HG03280 (cell line): ENCODE measurements at regions not wholly inside any gene's neighbourhood (a gene's known extent, or its start where the extent isn't known, plus 50 kb on each side); places are given as distances from the start of the nearest gene placed in this dataset.
"Not testable (repeated sequence)": the region's sequence is repeated elsewhere in the genome, so short reads cannot be mapped to it uniquely, and the experiment has no call there.

Experiments
- ATAC-seq: cut with Tn5 transposase; IDR thresholded peaks from one replicate; pipeline ENCODE4 v1.9.1; 2021; ENCODE audit warnings: mild to moderate bottlenecking, moderate library complexity; ENCODE audit not compliant: unreplicated experiment

DNA sequence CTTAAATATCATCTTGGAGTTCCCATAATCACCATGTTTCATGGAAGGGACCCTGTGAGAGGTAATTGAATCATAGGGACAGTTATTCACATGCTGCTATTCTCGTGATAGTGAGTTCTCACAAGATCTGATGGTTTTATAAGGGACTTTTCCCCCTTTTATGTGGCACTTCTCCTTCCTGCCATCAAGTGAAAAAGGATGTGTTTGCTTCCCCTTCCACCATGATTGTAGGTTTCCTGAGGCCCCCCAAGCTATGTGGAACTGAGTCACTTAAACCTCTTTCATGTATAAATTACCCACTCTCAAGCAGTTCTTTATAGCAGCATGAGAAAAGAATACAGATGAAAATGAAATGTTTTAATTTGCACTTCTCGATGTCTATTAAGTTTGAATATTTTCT is 112.0 kb downstream of the ZNF648 start:
- no peak for ATAC-seq

DNA sequence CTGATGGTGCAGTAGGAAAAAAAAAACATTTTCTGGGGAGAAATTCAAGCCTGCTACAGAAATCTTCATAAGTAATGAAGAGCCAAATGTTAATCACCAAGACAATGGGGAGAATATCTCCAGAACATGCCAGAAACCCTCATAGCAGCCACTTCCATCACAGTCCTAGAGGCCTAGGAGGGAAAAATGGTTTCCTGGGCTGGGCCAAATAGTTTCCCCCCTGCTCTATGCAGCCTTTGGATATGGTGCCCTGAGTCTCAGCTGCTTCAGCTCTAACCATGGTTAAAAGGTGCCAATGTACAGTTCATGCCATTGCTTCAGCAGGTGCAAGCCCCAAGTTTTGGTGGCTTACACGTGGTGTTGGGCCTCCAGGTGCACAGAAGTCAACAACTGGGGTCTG is 113.1 kb downstream of the ZNF648 start:
- no peak for ATAC-seq

DNA sequence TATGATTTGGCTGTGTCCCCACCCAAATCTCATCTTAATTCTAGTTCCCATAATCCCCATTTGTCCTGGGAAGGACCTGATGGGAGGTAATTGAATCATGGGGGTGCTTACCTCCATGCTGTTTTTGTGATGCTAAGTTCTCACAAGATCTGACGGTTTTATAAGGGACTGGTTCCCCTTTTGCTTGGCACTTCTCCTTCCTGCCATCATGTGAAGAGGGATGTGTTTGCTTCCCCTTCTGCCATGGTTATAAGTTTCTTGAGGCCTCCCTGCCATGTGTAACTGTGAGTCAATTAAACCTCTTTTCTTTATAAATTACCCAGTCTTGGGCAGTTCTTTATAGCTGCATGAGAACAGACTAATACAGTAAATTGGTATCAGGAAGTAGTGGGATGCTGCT is 114.1 kb downstream of the ZNF648 start:
- ATAC-seq: no peak

DNA sequence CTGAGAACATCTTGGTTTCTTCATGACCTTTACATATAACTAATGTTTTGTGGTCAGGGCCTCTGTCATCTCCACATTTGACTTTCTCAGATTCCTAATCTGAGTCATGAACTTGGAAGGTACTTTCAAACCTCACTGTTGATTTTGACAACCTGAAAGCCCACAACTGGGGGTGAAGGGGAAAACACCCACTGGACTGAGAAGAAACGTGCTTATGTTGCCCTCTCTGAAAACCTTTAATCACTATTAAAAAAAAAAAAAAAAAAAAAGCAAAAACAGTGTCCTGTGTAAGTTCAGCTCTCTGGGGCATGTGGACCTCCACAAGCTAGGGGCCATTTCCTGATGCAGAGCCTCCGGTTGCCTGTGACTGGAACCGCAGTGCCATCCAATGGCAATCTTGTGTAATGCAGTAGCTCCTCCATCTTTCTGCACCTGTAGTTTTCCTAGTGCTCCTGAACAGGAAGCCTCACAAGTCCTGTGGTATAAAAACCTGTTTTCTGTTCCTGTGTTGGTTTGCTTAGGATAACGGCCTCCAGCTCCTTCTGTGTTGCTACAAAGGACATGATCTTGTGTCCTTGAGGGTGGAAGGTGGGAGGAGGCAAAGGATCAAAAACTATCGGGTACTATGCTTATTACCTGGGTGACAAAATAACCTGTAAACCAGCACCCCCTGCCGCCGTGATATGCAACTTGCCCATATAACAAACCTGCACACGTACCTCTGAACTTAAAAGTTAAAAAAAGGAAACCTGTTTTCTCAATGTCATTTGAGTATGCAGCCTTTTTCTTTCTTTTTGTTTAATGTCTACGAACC is 124.5 kb downstream of the ZNF648 start:
- peak; percentile 91 for ATAC-seq

DNA sequence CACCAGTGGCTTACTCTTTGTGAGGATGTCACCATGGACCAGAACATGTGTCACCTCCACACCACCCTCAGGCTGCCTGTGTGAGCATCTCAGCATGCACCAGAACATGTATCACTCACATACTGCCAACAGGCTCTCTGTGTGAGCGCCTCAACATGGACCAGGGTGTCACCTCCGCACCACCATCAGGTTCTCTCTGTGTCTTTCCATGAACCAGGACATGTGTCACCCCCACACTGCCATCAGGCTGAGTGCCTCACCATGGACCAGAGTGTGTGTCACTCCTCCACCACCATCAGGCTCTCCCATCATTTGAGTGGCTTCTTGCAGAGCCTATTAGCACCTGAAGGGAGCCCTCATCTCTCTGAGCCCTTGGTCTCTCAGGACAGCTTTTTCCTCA is 125.2 kb downstream of the ZNF648 start:
- peak; percentile 27 for ATAC-seq

DNA sequence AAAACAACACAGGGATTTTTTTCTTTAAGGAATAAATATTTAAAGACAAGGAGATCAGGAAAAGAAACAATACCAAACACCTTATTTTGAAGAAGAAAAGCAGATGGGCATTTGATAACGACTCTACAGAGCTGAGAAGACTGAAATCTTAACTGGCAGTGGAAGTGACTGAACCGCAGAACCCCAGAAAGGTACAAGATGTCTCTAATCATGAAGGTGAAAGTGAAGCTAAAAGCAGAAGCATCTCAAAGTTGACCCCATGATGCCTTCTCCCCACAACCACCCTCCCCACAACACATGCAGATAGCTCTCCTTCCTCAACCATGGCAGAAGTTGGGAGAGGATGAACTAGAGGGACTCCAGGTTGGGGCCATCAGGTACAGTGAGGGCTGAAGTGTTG is 129.6 kb downstream of the ZNF648 start:
- ATAC-seq: no peak

DNA sequence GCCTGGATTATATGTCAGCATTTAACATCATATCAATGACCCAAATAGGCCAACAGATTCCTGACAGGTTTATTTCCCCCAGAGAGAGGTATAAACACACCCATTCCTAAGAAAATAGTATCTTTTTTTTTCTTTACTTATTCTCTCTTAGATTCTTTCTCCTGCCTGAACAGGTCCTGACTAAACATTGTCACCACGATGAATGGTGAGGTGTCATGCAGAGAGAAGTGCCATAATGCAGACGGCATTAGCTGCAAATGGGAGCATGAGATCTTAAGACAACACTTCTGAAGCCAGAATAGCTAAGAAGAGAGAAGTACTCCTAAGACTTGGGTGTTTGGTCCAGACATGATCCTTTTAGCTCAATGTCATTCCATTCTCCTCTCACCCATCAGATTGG is 131.3 kb downstream of the ZNF648 start:
- ATAC-seq: no peak

DNA sequence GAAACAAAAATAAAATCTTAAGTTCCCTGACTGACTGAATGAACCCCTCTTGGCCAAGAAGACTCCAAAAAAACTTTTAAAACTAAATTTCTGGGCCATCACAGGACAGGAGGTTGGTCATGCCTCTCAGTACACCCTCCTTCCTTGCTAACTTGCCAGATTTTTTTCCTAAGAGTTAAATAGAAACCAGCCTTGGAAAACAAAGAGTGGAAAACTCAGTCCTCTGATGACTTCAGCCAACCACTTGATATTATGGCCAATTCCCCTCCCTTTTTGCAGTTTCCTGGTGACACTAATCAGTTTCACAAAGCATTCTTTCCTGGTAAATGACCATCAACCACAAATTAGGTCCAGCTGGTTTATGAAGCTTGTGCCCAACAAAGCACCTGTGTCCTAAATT is 134.8 kb downstream of the ZNF648 start:
- ATAC-seq: no peak

DNA sequence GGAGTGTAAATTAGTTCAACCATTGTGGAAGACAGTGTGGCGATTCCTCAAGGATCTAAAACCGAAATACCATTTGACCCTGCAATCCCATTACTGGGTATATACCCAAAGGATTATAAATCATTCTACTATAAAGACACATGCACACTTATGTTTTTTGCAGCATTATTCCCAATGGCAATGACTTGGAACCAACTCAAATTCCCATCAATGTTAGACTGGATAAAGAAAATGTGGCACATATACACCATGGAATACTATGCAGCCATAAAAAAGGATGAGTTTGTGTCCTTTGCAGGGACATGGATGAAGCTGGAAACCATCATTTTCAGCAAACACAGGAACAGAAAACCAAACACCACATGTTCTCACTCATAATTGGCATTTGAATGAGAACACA is 137.5 kb downstream of the ZNF648 start:
- not testable (repeated sequence) for ATAC-seq

DNA sequence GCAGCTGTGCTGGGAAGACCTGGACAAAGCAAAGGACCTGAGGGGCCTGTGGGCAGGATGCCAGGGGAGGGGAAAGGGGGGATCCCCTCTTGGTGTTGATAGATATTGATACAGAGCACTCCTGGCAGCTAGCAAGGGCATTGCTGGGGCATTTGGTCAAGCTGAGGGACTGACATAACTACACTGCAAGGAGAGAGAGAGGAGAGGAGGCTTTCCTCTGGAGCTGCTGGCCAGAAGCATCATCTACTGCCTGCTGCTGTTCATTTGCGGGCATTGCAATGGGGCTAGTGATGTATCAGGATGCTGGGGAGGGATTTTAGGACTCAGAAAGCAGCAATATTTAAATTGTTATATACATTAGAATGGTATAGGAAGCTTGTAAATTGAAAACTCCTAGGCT is 142.0 kb downstream of the ZNF648 start:
- no peak for ATAC-seq

DNA sequence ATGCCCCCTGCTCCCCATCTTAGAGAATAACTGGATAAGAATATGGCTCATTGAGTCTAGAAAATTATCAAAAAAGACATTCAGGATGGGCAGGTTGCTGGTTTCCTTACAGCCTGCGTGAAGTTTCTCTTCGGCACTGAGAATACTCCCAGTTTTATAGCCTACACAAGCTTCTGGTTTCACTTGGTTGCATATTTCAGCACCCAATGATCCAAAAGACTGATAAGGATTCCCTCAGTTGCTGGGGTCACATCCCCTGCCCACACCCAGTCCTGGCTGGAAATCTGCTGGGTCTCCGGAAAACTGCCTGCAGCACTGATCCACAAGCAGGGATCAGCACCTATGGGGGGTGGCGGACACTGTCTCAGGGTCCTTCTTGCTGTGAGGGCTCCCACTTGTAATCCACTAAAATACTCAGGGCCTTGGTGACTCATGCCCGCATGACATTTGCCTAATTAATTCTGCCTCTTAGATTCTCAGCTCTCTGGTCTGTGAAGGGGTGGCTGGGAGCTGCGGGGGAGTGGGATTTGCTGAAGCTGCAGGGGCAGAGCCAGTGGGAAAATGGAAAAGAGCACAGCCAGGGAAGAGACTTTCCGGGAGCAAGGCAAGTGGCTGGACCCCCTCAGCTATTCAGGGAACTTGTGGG is 142.5 kb downstream of the ZNF648 start:
- no peak for ATAC-seq

DNA sequence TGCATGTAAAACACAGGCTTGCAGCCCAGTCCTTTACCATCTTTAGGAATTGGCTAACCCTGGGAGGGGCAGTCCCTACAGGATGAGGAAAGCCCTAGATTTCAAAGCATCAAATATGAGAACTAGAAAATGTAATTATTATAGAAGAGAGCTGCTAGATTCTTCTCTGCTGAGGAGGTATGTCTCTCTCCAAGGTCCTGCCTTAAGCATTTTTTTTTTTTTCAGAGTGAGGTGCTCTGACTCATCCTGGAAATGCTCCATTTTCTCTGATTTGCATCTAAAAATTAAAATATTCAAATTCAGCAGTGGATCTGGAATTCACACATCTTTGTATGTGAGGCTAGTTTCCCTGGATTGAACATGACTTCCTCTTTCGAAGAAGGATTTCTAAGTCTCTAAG is 149.8 kb downstream of the ZNF648 start:
- ATAC-seq: no peak

DNA sequence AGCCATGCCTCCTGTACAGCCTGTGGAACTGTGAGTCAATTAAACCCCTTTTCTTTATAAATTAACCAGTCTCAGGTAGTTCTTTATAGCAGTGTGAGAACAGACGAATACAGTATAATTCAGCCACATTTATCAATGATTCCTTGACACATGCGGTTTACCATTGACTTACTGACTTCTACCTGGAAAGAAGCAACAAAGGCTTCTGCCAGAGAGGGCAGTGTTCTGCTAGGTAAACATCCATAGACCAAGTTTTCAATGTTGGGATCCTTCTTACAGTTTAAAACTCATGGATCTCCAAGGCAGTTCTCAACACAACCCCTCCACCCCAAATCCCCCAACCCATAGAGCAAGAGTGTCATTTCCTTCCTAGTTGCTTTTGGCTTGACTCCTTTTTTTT is 150.6 kb downstream of the ZNF648 start:
- ATAC-seq: no peak

DNA sequence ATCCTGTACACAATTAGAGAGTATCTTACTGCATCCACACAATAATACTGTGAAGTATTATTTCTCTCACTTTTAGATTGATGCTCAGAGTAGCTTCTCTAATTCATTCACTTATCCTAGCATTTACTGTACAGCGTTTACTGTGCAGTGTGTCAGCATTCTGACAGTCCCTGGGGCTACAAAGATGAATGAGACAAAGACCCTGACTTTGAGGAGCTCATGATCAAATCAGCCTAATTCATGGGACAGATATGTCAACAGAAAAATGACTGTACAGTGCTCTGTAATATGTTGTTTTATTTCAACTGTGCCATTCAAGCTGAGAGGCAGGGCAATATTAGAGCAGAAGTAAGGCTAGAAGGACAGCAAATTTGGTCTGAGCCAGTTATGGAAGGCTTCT is 152.5 kb downstream of the ZNF648 start:
- no peak for ATAC-seq

DNA sequence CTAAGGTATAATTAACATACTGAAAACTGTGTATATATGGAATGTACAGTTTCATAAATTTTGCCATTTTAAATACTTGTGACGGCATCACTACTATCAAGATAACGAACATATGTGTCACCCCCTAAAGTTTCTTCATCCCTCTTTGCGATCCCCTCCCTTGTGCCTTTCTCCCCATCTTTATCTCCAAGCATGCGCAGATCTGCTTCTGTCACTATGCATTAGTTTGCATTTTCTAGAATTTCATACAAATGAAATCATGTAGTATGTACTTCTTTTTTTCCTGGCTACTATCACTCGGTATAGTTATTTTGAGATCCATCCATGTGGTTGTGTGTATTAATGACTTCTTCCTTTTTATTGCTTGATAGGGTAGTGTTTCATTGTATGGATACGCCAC is 154.9 kb downstream of the ZNF648 start:
- no peak for ATAC-seq

DNA sequence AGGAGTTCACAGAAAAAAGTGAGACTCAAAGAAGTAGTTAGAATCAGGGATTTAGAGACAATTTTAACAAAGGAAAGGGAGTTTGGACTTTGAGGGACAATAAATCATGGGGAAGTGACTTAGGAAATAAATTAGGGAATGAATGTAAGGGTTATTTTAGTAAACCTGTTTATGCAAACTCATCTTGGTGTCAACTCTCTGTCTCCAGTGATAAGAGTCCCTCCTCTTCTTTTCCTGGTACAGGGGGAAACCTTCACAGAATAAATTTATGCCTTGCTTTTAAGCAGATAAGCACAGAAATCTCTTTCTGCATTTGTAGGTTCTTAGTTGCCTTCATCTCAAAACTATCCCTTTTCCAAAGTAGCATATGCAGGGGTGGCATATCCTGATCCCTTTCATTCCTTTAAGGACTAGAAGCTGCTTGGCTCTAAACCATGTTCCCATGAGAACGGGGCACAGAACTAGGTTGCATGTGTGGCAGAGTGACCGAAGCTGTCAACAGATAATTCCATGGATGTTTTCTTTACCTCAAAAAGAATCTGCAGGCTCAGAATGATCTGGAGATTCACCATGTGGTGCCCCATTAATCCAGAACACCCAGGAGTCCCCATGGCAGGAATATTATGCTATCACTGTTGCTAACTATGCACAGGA is 155.4 kb downstream of the ZNF648 start:
- no peak for ATAC-seq

DNA sequence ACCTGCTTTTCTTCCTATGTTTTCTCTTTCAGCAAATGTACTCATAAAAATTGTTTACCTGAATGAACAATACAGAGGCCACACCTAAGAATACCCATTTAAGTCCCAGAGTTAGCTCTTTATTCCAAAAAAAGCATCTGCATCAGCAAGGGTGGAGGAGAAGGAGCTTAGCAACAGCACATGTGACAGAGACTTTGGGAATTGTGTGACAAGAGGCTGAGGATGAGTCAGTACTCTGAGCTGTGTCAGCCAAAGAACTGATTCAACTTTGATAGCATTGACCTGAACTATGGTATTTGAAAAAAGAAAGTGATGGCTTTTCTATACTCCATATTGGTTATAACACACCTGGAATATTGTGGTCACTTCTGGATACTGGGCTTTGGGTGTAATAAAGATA is 162.7 kb downstream of the ZNF648 start:
- ATAC-seq: no peak

DNA sequence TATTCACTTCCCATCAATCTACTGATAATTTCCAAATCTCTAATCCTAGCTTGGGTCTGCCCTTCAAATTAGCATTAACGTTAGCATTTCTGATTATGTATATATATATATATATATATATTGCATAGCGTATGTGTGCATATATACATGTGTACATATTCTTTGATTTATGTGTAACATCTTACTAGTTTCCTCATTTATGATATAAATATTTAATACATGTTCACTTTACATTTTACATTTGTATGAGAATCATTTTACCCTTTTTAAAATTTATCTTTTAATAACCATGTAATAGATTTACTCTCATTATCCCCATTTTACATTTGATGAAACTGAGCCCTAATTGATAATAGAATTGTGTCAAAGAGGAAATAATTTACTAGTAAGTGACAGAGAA is 164.7 kb downstream of the ZNF648 start:
- no peak for ATAC-seq

DNA sequence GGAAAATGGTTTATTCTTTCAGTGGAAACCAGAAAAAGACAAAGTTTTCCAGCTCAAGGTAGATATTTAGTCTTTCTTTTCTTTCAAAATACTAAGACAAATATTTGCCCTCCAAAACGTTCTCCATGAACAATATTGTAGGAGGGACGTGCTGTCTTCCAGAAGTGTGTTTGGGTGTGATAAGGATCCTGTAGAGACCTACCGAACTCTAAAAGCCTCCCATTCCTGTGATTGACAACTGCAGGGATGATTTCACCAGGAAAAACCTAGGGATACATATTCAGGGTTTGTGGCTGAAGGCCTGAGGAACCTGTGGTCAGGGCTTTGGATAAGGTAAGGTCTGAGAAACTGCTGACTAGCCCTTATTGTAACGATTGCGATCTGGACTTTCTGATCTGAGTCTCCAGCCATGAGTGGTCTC is 167.1 kb downstream of the ZNF648 start:
- no peak for ATAC-seq

DNA sequence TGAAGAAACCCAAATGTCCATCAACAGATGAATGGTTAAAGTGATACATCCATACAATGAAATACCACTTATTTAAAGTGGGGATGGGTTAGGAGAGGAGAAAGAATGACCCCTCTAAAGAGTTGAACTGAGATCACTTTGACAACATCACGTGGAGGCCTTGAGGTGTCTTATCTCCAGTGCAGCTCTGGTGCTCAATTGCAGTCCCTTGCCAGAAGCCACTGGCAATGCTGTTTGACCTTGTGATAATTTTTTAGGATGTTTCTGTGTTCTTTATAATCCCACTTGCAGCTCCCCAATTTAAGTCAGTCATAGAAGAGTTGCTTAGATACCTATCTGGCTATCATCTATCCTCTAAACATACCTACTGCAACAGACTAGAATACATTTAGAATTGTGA is 167.6 kb downstream of the ZNF648 start:
- ATAC-seq: no peak

DNA sequence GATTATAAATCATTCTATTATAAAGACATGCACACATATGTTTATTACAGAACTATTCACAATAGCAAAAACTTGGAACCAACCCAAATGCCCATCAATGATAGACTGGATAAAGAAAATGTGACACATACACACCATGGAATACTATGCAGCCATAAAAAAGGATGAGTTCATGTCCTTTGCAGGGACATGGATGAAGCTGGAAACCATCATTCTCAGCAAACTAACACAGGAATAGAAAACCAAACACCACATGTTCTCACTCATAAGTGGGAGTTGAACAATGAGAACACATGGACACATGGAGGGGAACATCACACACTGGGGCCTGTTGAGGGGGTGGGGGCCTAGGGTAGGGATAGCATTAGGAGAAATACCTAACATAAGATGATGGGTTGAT is 168.4 kb downstream of the ZNF648 start:
- ATAC-seq: not testable (repeated sequence)

DNA sequence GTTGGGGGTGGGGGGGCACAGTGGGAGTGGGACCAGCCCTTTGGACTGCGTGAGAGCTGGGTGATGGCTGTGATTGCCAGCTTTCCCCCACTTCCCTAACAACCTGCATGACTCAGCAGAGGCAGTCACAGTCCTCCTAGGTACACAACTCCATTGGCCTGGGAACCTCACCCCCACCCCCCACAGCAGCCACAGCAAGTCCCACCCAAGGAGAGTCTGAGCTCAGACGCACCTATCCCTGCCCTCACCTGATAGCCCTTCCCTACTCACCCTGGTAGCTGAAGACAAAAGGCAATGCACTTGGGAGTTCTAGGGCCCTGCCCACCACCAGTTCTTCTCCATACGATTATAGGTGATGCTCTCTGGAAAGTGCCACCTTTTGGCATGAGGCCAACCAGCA is 188.9 kb downstream of the ZNF648 start:
- ATAC-seq: no peak
